ENCODE measurements at regions not wholly inside any gene's neighbourhood (a gene's known extent, or its start where the extent isn't known, plus 50 kb on each side); places are given as distances from the start of the nearest gene placed in this dataset.

GRCh38 chr2:54382601-54383000 is 73.5 kb upstream of the SPTBN1 start:
- Histone ChIP-seq H3K27me3 (ENCODE audit: insufficient read depth, low read length, poor library complexity) (no peaks in the 10 kb centered on the region), H3K9ac (ENCODE audit: low read depth, low read length) (no peak overlapping the region), H3K4me1 (ENCODE audit: insufficient read depth, low read length) (no peaks in the 10 kb centered on the region), H4K20me1 (ENCODE audit: insufficient read depth, low read length) (no peaks in the 10 kb centered on the region), H3K4me3 (ENCODE audit: low read depth in 1 of 2, low read length in 2 of 2) (no peak overlapping the region), H3K36me3 (ENCODE audit: insufficient read depth, low read length) (no peaks in the 10 kb centered on the region), H3K79me2 (ENCODE audit: insufficient read depth, low read length) (no peaks in the 10 kb centered on the region), H2AFZ (ENCODE audit: low read depth, low read length) (no peak overlapping the region), H3K4me2 (ENCODE audit: insufficient read depth, low read length) (no peak overlapping the region), H3K9me3 (ENCODE audit: insufficient read depth, low read length, severe bottlenecking) (no peaks in the 10 kb centered on the region), H3K27ac (ENCODE audit: low read length) (no peak overlapping the region)
- no peak for ATAC-seq (ENCODE audit: insufficient read depth, low read depth)
- no peak for DNase-seq
- no peak for TF ChIP-seq EZH2 (IDR thresholded peaks at IDR 0.05; ENCODE audit: borderline replicate concordance, low read depth, low read length, severe bottlenecking)
- no peak for TF ChIP-seq CTCF (IDR thresholded peaks at IDR 0.05; ENCODE audit: borderline replicate concordance, extremely low read depth, low read length, poor library complexity, severe bottlenecking)

GRCh38 chr2:54384301-54385203 is 71.6 kb upstream of the SPTBN1 start:
- no peak for DNase-seq

DNA sequence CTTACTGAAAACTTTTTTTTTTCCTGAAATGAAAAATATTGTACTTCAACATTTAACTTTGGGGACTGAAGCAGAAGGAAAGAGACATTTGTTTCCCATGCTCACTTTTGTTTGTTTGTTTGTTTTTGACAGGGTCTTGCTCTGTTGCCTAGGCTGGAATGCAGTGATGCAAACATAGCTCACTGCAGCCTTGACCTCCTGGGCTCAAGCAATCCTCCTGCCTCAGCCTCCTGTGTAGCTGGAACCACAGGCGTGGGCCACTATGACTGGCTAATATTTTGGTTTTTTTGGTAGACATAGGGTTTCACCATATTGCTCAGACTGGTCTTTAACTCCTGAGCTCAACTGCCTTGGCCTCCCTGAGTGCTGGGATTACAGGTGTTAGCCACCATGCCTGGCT is 70.9 kb upstream of the SPTBN1 start:
- no peak for ATAC-seq (ENCODE audit: insufficient read depth, low read depth)
- Histone ChIP-seq H3K9ac (ENCODE audit: low read depth, low read length) (no peak overlapping the region), H3K27me3 (ENCODE audit: insufficient read depth, low read length, poor library complexity) (no peaks in the 10 kb centered on the region), H3K79me2 (ENCODE audit: insufficient read depth, low read length) (no peaks in the 10 kb centered on the region), H3K4me3 (ENCODE audit: low read depth in 1 of 2, low read length in 2 of 2) (no peak overlapping the region), H3K9me3 (ENCODE audit: insufficient read depth, low read length, severe bottlenecking) (no peaks in the 10 kb centered on the region), H3K4me1 (ENCODE audit: insufficient read depth, low read length) (no peaks in the 10 kb centered on the region), H3K4me2 (ENCODE audit: insufficient read depth, low read length) (no peak overlapping the region), H4K20me1 (ENCODE audit: insufficient read depth, low read length) (no peaks in the 10 kb centered on the region), H3K36me3 (ENCODE audit: insufficient read depth, low read length) (no peaks in the 10 kb centered on the region), H3K27ac (ENCODE audit: low read length) (no peak overlapping the region), H2AFZ (ENCODE audit: low read depth, low read length) (no peak overlapping the region)
- DNase-seq, result no peak
- no peak for TF ChIP-seq EZH2 (IDR thresholded peaks at IDR 0.05; ENCODE audit: borderline replicate concordance, low read depth, low read length, severe bottlenecking)
- TF ChIP-seq CTCF (IDR thresholded peaks at IDR 0.05; ENCODE audit: borderline replicate concordance, extremely low read depth, low read length, poor library complexity, severe bottlenecking), result no peak

More at GRCh38 chr2:54384301-54385203, 71.6 kb upstream of the SPTBN1 start:
- no peak for TF ChIP-seq CTCF (IDR thresholded peaks at IDR 0.05; ENCODE audit: borderline replicate concordance, extremely low read depth, low read length, poor library complexity, severe bottlenecking)
- no peak for TF ChIP-seq EZH2 (IDR thresholded peaks at IDR 0.05; ENCODE audit: borderline replicate concordance, low read depth, low read length, severe bottlenecking)
- no peaks in the 10 kb centered on the region for H3K9me3 ChIP-seq (ENCODE audit: insufficient read depth, low read length, severe bottlenecking)
- no peak overlapping the region for H3K27ac ChIP-seq (ENCODE audit: low read length)
- no peaks in the 10 kb centered on the region for H3K27me3 ChIP-seq (ENCODE audit: insufficient read depth, low read length, poor library complexity)
- H3K4me3 ChIP-seq (ENCODE audit: low read depth in 1 of 2, low read length in 2 of 2), result no peak overlapping the region
- no peak overlapping the region for H3K9ac ChIP-seq (ENCODE audit: low read depth, low read length)
- H2AFZ ChIP-seq (ENCODE audit: low read depth, low read length), result no peak overlapping the region
- H3K79me2 ChIP-seq (ENCODE audit: insufficient read depth, low read length), result no peaks in the 10 kb centered on the region
- no peaks in the 10 kb centered on the region for H3K36me3 ChIP-seq (ENCODE audit: insufficient read depth, low read length)
- H3K4me1 ChIP-seq (ENCODE audit: insufficient read depth, low read length), result no peaks in the 10 kb centered on the region
- ATAC-seq (ENCODE audit: insufficient read depth, low read depth), result no peak
- no peaks in the 10 kb centered on the region for H4K20me1 ChIP-seq (ENCODE audit: insufficient read depth, low read length)
- no peak overlapping the region for H3K4me2 ChIP-seq (ENCODE audit: insufficient read depth, low read length)
